T-helper 1 cell (primary cell): ENCODE measurements at regions not wholly inside any gene's neighbourhood (a gene's known extent, or its start where the extent isn't known, plus 50 kb on each side); places are given as distances from the start of the nearest gene placed in this dataset.

ENCODE experiments used
- DNase-seq, 5 donors: peaks; one replicate each; pipeline ENCODE4 v3.0.0-alpha.2; 2012 to 2020

- no peak for DNase-seq
Observed at GRCh38 chr2:16009560-16009959, 69.2 kb downstream of the MYCN start.

GRCh38 chr2:16008856-16009255 is 68.5 kb downstream of the MYCN start:
- no peak for DNase-seq

GRCh38 chr2:16008331-16008850 is 68.0 kb downstream of the MYCN start:
- no peak for DNase-seq

- no peak for DNase-seq
Observed at GRCh38 chr2:16007167-16007934, 67.0 kb downstream of the MYCN start.

DNA sequence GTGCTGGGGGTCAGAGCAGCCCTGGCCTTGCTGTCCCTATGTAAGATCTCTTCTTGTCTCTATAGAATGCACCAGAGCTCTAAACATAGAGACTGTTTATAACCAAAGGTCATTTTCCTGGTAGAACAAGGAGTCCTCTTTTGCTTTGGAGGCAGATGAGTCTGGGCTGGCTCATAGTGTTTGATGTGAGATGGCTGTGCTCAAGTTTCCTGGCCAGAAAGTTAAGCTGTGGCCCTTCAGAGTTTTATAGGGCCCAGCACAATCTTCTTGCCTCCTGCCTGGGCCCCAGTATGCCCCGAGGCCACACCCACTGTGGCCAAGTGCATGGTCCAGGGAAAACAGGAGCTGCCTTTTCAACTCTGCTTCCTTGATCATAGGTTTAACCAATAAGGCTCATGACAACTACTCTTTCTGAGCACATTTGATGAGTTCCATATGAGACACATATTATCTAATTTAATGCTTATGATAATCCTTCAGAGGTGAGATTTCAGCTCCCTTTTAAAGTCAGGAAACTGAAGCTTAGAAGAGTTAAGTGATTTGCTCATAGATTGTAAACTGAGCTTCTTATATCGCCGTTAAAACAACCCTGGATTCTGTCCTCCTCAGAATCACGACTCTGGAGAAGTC is 66.3 kb downstream of the MYCN start:
- no peak for DNase-seq

DNA sequence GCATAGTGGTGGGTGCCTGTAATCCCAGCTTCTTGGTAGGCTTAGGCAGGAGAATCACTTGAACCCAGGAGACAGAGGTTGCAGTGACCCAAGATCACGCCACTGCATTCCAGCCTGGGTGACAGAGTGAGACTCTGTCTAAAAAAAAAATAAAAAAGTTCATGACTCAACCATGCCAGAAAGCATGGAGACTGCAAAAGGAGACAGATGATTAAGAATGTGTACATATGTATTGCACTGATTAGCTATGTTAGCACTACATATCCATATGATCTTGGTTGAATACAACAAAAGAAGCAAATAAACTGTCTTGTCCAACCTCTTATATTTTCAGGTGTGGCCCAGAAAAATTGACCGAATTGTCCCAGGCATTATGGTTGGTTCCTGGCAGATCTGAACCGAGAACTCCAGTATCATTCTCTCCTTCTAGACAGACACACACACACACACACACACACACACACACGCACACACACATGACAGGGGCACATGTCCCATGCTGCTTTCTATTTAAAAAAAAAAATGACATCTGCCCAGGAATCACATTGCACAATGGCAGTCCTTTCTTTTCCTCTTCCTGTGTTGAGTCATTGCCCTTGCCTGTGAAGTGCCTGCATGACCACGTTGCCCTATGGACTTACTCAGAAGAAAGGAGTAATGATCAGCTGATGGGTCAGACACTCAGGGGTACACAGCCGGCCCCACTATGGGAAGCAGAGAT is 65.6 kb downstream of the MYCN start:
- no peak for DNase-seq

DNA sequence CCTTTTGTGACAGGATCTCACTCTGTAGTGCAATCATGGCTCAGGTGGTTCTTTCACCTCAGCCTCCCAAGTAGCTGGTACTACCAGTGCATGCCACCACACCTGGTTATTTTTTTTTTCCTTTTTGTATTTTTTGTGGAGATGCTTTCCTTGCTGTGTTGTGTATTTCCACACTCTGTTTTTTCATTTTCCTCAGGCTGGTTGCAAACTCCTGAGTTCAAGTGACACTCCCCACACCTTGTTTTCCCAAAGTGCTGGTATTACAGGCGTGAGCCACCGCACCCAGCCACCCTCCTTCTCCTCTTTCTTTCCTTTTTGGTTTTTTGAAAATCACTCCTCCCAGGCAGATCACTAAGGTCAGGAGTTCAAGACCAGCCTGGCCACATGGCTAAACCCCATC is 65.0 kb downstream of the MYCN start:
- no peak for DNase-seq

DNA sequence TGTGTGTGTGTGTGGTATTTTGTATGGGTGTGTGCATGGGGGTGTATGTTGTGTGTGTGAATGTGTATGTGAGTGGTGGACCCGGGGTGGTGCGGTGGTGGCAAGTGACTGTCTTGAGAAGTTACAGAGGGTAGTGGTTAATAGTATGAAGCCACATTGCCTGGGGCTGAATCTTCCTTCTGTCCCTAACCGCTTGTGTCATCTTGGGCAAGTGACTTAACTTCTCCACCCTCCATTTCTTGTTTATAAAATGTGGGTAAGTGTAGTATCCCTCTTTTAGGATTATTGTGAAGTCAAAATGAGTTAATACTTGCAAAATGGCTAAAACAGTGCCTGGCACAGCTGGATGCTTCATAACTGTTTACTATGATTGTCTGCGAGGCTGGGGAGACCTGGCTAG is 63.5 kb downstream of the MYCN start:
- no peak for DNase-seq

DNA sequence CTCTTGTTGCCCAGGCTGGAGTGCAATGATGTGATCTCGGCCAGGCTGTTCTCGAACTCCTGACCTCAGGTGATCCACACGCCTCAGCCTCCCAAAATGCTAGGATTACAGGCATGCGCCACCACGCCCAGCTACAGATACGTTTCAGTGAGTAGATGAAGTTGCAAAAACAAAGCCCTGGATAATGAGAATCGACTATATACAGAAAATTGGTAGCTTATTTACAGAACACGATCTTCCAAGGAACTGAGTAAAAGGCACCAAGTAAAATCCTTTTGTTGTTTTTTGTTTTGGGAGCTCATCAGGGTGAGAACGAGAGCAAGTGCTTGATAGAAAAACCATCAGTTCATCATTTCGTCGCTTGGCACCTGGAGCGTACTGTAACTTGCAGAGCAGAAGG is 62.8 kb downstream of the MYCN start:
- DNase-seq, result no peak

DNA sequence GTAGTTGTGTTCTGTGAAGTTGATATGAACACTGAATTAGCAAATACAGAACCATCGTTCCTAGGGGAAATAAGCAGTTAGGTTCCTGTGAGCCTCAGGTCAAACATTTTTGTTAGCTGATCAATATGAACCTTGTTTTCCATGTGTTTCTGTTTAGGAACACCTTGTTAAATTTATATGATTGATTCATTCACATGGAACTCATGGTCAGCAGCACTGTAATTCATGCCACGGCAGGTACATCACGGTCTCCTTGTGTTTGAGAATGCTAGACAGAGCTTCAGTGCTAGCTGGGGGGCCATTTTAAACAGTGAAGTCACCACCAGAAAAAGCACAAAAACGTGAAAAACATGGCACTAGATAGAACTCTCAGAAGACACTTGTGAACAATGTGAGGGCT is 62.2 kb downstream of the MYCN start:
- no peak for DNase-seq

- no peak for DNase-seq
Observed at GRCh38 chr2:16002144-16002543, 61.8 kb downstream of the MYCN start.

- DNase-seq, result no peak
Observed at GRCh38 chr2:16000642-16001041, 60.3 kb downstream of the MYCN start.

GRCh38 chr2:15999596-16000469 is 59.5 kb downstream of the MYCN start:
- DNase-seq, result no peak

DNA sequence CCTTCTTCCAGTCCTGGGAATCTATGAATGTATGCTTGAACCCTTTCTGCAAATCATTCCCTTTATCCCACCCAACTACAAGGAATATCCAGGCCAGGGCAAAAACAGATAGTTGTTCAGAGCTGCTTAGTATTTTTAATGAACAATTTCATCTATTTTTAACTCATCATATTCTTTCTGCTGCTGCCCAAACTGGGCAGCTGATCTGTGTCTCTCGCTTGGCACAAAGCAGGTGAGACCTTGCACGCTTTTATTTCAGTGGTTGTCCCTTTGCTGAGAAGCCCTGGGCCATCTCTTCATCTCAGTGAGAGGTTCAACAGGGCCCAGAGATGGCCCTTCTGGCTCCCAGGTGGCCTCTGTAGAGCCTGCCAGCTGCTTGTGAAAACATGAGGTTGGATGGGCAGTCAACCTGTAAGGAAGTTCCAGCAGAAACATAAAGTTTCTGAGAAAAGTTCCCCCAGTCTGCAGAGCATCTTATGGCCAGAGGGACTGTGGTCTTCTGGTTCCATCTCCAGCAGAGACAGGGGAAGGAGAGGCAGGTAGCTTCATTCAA is 57.5 kb downstream of the MYCN start:
- DNase-seq, result no peak

DNA sequence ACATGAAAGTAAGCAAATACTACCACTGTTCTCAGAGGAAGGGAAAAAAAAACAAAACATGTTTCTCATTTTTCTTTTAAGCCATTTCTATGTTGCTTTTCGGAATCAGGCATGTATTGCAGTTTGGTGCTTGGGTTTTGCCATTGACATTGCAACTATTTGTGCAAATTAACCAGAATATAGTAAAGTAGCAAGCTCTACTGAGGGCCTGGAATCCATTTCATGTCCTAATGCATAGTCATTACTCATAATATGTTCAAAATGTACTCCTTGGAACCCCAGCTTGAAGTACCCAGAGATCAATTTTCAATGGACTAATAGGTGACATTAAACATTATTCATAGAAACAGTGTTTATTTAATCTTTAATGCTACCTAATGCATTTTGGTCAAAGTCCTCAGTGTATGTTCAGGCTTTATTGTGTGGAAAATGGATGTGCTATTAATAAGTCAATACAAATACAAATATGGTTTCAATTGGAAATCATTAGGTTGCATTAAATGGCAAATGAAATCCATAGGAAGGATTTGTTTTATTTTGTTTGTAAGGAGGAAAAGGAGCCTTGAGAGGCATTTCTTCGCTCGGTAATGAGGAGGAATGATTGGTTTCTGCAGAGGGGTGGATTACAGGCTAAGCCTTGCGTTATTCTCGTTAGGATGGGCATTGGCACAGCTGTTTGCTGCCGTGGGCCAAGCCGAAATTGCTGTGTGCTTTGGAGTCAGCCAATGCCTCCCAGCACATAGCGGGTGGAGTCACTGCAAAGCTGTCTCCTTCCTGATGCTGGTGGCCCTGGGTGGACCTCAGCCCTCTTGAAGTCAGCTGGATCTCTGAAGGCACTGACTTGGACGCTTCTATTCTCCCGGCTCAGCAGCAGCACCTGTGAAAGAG is 56.4 kb downstream of the MYCN start:
- DNase-seq, result no peak
